ENCODE measurements at regions not wholly inside any gene's neighbourhood (a gene's known extent, or its start where the extent isn't known, plus 50 kb on each side); places are given as distances from the start of the nearest gene placed in this dataset.

- H3K9me3 ChIP-seq, result no peaks in the 10 kb centered on the region
- H3K27ac ChIP-seq, result no peak overlapping the region
- H3K4me1 ChIP-seq, result peaks cover 0 to 7% (median 0%) of the 10 kb centered on the region in 6 donors
- peak; percentile 10 for DNase-seq
- 85 to 92% (median 89%) methylated on average over 4 of the region's 4 CpGs for WGBS, 5 donors
- intact Hi-C loops (cut with DNase I; ENCODE audit: low total_unique reads), result no loop called here
- H3K4me3 ChIP-seq, result no peak overlapping the region
- TF ChIP-seq POLR2A (IDR thresholded peaks at IDR 0.05), result no peak
- no peak for TF ChIP-seq POLR2AphosphoS5 (IDR thresholded peaks at IDR 0.05)
- TF ChIP-seq, protein P1, sequence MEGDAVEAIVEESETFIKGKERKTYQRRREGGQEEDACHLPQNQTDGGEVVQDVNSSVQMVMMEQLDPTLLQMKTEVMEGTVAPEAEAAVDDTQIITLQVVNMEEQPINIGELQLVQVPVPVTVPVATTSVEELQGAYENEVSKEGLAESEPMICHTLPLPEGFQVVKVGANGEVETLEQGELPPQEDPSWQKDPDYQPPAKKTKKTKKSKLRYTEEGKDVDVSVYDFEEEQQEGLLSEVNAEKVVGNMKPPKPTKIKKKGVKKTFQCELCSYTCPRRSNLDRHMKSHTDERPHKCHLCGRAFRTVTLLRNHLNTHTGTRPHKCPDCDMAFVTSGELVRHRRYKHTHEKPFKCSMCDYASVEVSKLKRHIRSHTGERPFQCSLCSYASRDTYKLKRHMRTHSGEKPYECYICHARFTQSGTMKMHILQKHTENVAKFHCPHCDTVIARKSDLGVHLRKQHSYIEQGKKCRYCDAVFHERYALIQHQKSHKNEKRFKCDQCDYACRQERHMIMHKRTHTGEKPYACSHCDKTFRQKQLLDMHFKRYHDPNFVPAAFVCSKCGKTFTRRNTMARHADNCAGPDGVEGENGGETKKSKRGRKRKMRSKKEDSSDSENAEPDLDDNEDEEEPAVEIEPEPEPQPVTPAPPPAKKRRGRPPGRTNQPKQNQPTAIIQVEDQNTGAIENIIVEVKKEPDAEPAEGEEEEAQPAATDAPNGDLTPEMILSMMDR (IDR thresholded peaks at IDR 0.05 in 8 of 11, conservative IDR thresholded peaks at IDR 0.05 in 3 of 11), result no peak
- peaks cover 0 to 31% (median 0%) of the 10 kb centered on the region in 7 donors for H3K27me3 ChIP-seq (replicated peaks in 1 of 7)
- no peaks in the 10 kb centered on the region for H3K36me3 ChIP-seq
These were observed 137.2 kb downstream of the URI1 start for GRCh38 chr19:30079200-30079599.

GRCh38 chr19:30082168-30082567 is 140.1 kb downstream of the URI1 start:
- intact Hi-C loops (cut with DNase I; ENCODE audit: low total_unique reads), result no loop called here
- H3K4me3 ChIP-seq, result no peak overlapping the region
- TF ChIP-seq POLR2AphosphoS5 (IDR thresholded peaks at IDR 0.05), result no peak
- TF ChIP-seq, protein P1 (IDR thresholded peaks at IDR 0.05 in 8 of 11, conservative IDR thresholded peaks at IDR 0.05 in 3 of 11), result no peak
- no peak for TF ChIP-seq POLR2A (IDR thresholded peaks at IDR 0.05)
- 76 to 86% (median 80%) methylated on average over 6 of the region's 6 CpGs for WGBS, 5 donors
- H3K27ac ChIP-seq, result no peak overlapping the region
- peaks cover 0 to 9% (median 0%) of the 10 kb centered on the region in 6 donors for H3K4me1 ChIP-seq
- H3K9me3 ChIP-seq, result no peaks in the 10 kb centered on the region
- DNase-seq, result no peak
- peaks cover 0 to 21% (median 0%) of the 10 kb centered on the region in 7 donors for H3K27me3 ChIP-seq (replicated peaks in 1 of 7)
- H3K36me3 ChIP-seq, result no peaks in the 10 kb centered on the region

DNA sequence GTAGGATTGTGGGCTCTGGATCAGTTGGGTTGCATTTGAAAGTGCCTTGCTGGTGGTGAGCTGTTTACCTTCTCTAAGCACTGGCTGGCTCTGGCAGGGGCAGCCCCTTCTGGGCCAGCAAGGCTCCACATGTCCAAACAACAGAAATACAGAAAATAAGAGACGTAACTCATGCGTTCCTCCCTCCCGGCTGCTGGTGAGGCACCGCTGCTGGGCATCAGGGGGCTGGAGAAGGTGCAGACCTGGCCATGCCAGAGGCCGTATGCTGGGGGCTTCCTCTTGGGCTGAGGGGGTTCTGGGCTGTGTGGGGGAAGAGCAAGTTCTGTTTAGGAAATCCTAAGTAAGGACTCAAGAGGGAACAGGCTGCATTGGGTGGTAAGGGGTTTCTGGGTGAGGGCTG is 140.6 kb downstream of the URI1 start:
- Histone ChIP-seq H3K27me3 (replicated peaks in 1 of 7) (peaks cover 0 to 21% (median 0%) of the 10 kb centered on the region in 7 donors), H3K4me1 (peaks cover 0 to 9% (median 0%) of the 10 kb centered on the region in 6 donors), H3K36me3 (no peaks in the 10 kb centered on the region), H3K27ac (no peak overlapping the region), H3K9me3 (no peaks in the 10 kb centered on the region), H3K4me3 (no peak overlapping the region)
- TF ChIP-seq POLR2AphosphoS5 (IDR thresholded peaks at IDR 0.05) (no peak), POLR2A (IDR thresholded peaks at IDR 0.05) (no peak)
- TF ChIP-seq, protein P1 (IDR thresholded peaks at IDR 0.05 in 8 of 11, conservative IDR thresholded peaks at IDR 0.05 in 3 of 11), result no peak
- 69 to 96% (median 92%) methylated on average over 4 to 5 of the region's 5 CpGs for WGBS, 5 donors
- intact Hi-C loops (cut with DNase I; ENCODE audit: low total_unique reads), result no loop called here
- peak; percentile 46 for DNase-seq

DNA sequence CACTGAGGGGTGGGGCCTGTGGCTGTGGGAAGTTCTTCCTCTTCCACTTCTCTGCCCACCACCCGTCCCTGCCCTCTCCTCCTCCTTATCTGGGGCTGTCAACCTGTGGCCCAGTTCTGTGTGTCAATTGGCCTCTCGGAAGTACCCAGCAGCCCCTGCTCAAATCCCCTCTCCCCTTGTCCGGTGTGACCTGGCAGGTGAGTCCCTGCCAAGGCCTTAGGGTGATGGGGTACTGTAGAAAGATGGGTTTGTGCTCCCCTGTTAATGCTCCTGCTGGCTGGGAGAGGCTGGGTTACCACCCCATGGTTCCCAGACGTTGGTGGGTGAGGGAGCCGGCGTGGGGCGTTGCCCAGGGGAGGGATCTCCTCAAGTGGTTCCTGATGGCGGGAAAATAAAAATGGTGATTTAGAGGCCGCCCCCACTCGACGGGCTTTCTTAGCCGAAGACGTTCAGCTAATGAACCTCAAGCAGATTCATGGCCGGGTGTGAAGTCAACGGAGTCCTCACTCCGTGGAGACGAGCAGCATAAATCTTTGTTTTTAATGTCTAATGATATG is 141.2 kb downstream of the URI1 start:
- H3K27me3 ChIP-seq (replicated peaks in 1 of 7), result peaks cover 0 to 15% (median 0%) of the 10 kb centered on the region in 7 donors
- intact Hi-C loops (cut with DNase I; ENCODE audit: low total_unique reads), result no loop called here
- H3K36me3 ChIP-seq, result no peaks in the 10 kb centered on the region
- 85 to 89% (median 87%) methylated on average over 17 of the region's 17 CpGs for WGBS, 5 donors
- H3K27ac ChIP-seq, result no peak overlapping the region
- H3K4me1 ChIP-seq, result peaks cover 0 to 9% (median 0%) of the 10 kb centered on the region in 6 donors
- DNase-seq, result peak; percentile 56
- TF ChIP-seq, protein P1 (IDR thresholded peaks at IDR 0.05 in 8 of 11, conservative IDR thresholded peaks at IDR 0.05 in 3 of 11), result no peak
- no peak for TF ChIP-seq POLR2A (IDR thresholded peaks at IDR 0.05)
- no peak for TF ChIP-seq POLR2AphosphoS5 (IDR thresholded peaks at IDR 0.05)
- H3K4me3 ChIP-seq, result no peak overlapping the region
- H3K9me3 ChIP-seq, result no peaks in the 10 kb centered on the region
